PC-9 (cell line): ENCODE measurements at regions not wholly inside any gene's neighbourhood (a gene's known extent, or its start where the extent isn't known, plus 50 kb on each side); places are given as distances from the start of the nearest gene placed in this dataset.

Experiments used
- BruUV-seq: library from RNA; stranded (reverse); fragments of 400-500 nt; replicated peaks from 2 replicates; lab custom pipeline; 2021; lab: Mats Ljungman, UMichigan
- CTCF ChIA-PET: fragments of 300-600 bp; sonication (Branson Sonifier 250); formaldehyde crosslinking; loops from one replicate; lab custom pipeline; 2022; ENCODE audit warnings: antibody characterized with exemption; lab: Charles Lee
- POLR2A ChIA-PET: fragments of 300-600 bp; sonication (Branson Sonifier 250); formaldehyde crosslinking; loops from one replicate; lab custom pipeline; 2022; ENCODE audit warnings: antibody characterized with exemption; ENCODE audit not compliant: unreplicated experiment; lab: Charles Lee
- DNase-seq, 2 experiments: peaks; one replicate each; pipeline versions ENCODE4 v3.0.0 to v3.0.0-alpha.2; 2015 to 2022; ENCODE audit warnings: mixed read lengths in 1 of 2
- H2AFZ ChIP-seq: fragments of 200-600 bp; sonication (generic); 2 replicates; pipeline ENCODE4 v1.8.1; 2017; ENCODE audit warnings: antibody characterized with exemption
- H3F3A ChIP-seq: fragments of 200-600 bp; sonication (generic); 2 replicates; pipeline ENCODE4 v1.8.1; 2017; ENCODE audit warnings: antibody characterized with exemption, mild to moderate bottlenecking, low read depth; ENCODE audit not compliant: insufficient read depth
- H3K27ac ChIP-seq: fragments of 200-600 bp; sonication (generic); 2 replicates; pipeline ENCODE4 v1.6.1; 2016; ENCODE audit warnings: mixed run types
- H3K27me3 ChIP-seq: fragments of 200-600 bp; sonication (generic); 2 replicates; pipeline ENCODE4 v1.6.1; 2016; ENCODE audit warnings: low read depth, mixed run types; ENCODE audit not compliant: insufficient read depth
- H3K36me3 ChIP-seq: fragments of 200-600 bp; sonication (generic); 2 replicates; pipeline ENCODE4 v1.6.1; 2016; ENCODE audit warnings: low read depth, mixed run types
- H3K4me1 ChIP-seq: fragments of 200-600 bp; sonication (generic); replicated peaks from 2 replicates; pipeline ENCODE4 v1.6.1; 2016; ENCODE audit warnings: mixed run types; ENCODE audit not compliant: insufficient read depth
- H3K4me2 ChIP-seq: fragments of 200-600 bp; sonication (generic); 2 replicates; pipeline ENCODE4 v1.6.1; 2017; ENCODE audit warnings: mixed run types
- H3K4me3 ChIP-seq: fragments of 200-600 bp; sonication (generic); 2 replicates; pipeline ENCODE4 v1.6.1; 2016; ENCODE audit warnings: mixed run types
- H3K79me2 ChIP-seq: fragments of 200-600 bp; sonication (generic); 2 replicates; pipeline ENCODE4 v1.6.1; 2017; ENCODE audit warnings: low read depth, mixed run types
- H3K9me2 ChIP-seq: fragments of 200-600 bp; sonication (generic); 2 replicates; pipeline ENCODE4 v1.8.1; 2017; ENCODE audit warnings: mild to moderate bottlenecking; ENCODE audit not compliant: insufficient read depth
- H3K9me3 ChIP-seq: fragments of 200-600 bp; sonication (generic); 2 replicates; pipeline ENCODE4 v1.8.1; 2016; ENCODE audit warnings: low read depth; ENCODE audit not compliant: insufficient read depth
- H4K20me1 ChIP-seq: fragments of 200-600 bp; sonication (generic); 2 replicates; pipeline ENCODE4 v1.8.1; 2017; ENCODE audit not compliant: insufficient read depth
- EZH2 ChIP-seq: fragments of 200-600 bp; sonication (generic); IDR thresholded peaks from 2 replicates; pipeline ENCODE4 v1.8.0; 2017; ENCODE audit warnings: antibody characterized with exemption, low read depth
- intact Hi-C: fragments of 100-400 bp; cut with micrococcal nuclease; formaldehyde crosslinking; loops from one replicate; pipeline ENCODE4 v1.10.0; 2022; ENCODE audit not compliant: unreplicated experiment
- TF ChIP-seq, protein P1 (sequence below): fragments of 200-600 bp; sonication (generic); conservative IDR thresholded peaks from 2 replicates; pipeline ENCODE4 v1.6.1; 2017; ENCODE audit warnings: mixed run types, antibody characterized with exemption, mild to moderate bottlenecking, moderate library complexity

DNA sequence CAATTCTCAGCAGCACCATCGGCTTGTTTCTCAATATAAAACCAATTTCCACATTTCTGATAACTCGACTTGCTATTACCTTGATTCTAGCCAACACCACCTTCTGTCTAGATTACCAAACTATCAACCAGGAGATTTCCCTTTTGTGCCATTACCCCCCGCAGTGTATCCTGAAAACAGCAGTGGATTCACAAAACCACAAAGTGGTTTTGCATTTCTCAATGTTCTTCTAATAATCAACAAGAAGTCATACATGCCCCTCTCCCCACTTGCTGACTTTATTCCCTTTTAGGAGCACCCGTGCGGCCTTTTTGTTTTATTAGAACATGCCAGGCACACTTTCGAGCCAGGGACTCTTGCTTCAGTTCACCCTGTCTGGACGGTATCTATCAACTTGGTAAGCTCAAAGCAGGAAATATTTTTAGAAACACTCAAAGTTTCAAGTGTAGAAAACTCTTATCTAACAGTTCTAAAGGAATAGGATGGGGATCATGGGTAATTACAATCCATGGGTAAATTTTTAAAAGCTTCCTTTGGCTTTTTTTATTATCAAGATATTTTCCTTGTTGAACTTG, 967.4 kb downstream of the EFNB2 start:
- intact Hi-C loops: no loop called here
- no peaks in the 10 kb centered on the region for H4K20me1 ChIP-seq
- ChIA-PET POLR2A (no interaction called here), CTCF (no interaction called here)
- BruUV-seq: no TSS peak
- no peaks in the 10 kb centered on the region for H3F3A ChIP-seq
- DNase-seq: no peak
- no peaks in the 10 kb centered on the region for H3K36me3 ChIP-seq
- H3K27ac ChIP-seq: no peak overlapping the region
- no peaks in the 10 kb centered on the region for H3K79me2 ChIP-seq
- H3K4me3 ChIP-seq: no peak overlapping the region
- H3K9me2 ChIP-seq: no peaks in the 10 kb centered on the region
- H3K9me3 ChIP-seq: 0 out of 2 replicates have a peak, but pooled peaks cover 4% of the 10 kb centered on the region
- no peaks in the 10 kb centered on the region for H3K27me3 ChIP-seq
- H3K4me2 ChIP-seq: no peak overlapping the region
- no peaks in the 10 kb centered on the region for H3K4me1 ChIP-seq
- no peak overlapping the region for H2AFZ ChIP-seq
- TF ChIP-seq, protein P1, sequence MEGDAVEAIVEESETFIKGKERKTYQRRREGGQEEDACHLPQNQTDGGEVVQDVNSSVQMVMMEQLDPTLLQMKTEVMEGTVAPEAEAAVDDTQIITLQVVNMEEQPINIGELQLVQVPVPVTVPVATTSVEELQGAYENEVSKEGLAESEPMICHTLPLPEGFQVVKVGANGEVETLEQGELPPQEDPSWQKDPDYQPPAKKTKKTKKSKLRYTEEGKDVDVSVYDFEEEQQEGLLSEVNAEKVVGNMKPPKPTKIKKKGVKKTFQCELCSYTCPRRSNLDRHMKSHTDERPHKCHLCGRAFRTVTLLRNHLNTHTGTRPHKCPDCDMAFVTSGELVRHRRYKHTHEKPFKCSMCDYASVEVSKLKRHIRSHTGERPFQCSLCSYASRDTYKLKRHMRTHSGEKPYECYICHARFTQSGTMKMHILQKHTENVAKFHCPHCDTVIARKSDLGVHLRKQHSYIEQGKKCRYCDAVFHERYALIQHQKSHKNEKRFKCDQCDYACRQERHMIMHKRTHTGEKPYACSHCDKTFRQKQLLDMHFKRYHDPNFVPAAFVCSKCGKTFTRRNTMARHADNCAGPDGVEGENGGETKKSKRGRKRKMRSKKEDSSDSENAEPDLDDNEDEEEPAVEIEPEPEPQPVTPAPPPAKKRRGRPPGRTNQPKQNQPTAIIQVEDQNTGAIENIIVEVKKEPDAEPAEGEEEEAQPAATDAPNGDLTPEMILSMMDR: no peak
- TF ChIP-seq EZH2: no peak

DNA sequence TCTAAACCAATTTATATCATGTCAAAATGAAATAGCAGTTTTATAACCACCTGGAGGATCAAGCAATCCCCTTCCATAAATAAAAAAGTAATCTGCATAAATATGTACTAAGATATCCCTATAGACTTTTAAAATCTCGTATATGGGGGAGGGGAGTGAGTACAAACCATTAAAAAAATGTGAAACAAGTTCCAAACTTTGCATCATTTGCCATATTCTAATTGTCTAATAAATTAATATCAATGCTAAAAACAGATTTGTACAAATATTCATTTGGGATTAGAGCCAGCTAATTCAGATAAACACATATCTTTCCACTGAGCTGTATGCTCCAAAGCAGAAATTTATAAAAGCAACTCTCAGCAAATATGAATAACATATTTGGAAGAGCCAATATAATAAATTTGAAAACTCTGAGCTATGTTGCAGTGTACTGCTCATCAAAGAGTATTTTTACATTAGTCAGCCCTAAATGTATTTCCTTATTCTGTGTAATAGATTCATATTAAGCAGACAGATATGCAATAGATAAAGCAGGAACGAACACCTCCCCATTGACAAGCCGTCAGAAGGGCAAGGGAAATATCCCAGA, 970.2 kb downstream of the EFNB2 start:
- DNase-seq: no peak
- no TSS peak for BruUV-seq
- intact Hi-C loops: no loop called here
- Histone ChIP-seq H3K27me3 (no peaks in the 10 kb centered on the region), H3K4me1 (no peaks in the 10 kb centered on the region), H3K27ac (no peak overlapping the region), H3F3A (no peaks in the 10 kb centered on the region), H3K79me2 (no peaks in the 10 kb centered on the region), H2AFZ (no peak overlapping the region), H4K20me1 (no peaks in the 10 kb centered on the region), H3K9me3 (no peaks in the 10 kb centered on the region), H3K9me2 (no peaks in the 10 kb centered on the region), H3K4me2 (no peak overlapping the region), H3K4me3 (no peak overlapping the region), H3K36me3 (no peaks in the 10 kb centered on the region)
- no peak for TF ChIP-seq EZH2
- TF ChIP-seq, protein P1: no peak
- ChIA-PET POLR2A (no interaction called here), CTCF (no interaction called here)

DNA sequence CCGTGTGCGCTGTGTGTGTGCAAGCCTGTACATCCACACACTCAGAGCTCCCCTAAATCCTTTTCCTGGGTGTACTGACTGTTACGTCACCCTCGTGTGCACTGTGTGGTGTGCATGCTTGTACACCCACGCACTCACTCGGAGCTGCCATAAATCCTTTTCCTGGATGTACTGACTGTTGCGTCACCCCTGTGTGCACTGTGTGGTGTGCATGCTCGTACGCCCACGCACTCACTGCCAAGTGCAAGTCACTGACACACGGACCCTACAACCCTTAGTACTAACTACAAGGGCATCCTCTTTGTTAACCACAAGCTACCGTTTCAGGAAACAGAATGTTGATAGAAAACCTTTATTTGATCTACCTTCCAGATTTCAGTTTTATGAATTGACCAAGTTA, 983.4 kb downstream of the EFNB2 start:
- Histone ChIP-seq H3K27me3 (no peaks in the 10 kb centered on the region), H3K9me3 (no peaks in the 10 kb centered on the region), H3K27ac (no peak overlapping the region), H2AFZ (no peak overlapping the region), H4K20me1 (no peaks in the 10 kb centered on the region), H3F3A (no peaks in the 10 kb centered on the region), H3K36me3 (no peaks in the 10 kb centered on the region), H3K4me2 (no peak overlapping the region), H3K4me1 (no peaks in the 10 kb centered on the region), H3K4me3 (no peak overlapping the region), H3K79me2 (no peaks in the 10 kb centered on the region), H3K9me2 (no peaks in the 10 kb centered on the region)
- intact Hi-C loops: no loop called here
- ChIA-PET POLR2A (no interaction called here), CTCF (no interaction called here)
- no TSS peak for BruUV-seq
- TF ChIP-seq EZH2: no peak
- TF ChIP-seq, protein P1: no peak
- DNase-seq: no peak
